Calu3 (cell line): ENCODE measurements at regions not wholly inside any gene's neighbourhood (a gene's known extent, or its start where the extent isn't known, plus 50 kb on each side); places are given as distances from the start of the nearest gene placed in this dataset.

Source experiments
- BruUV-seq: library from RNA; stranded (reverse); fragments of 400-500 nt; replicated peaks from 2 replicates; lab custom pipeline; 2021; lab: Mats Ljungman, UMichigan
- CTCF ChIA-PET: fragments of 300-600 bp; sonication (Branson Sonifier 250); formaldehyde crosslinking; loops from one replicate; lab custom pipeline; 2022; ENCODE audit warnings: antibody characterized with exemption; lab: Charles Lee
- DNase-seq: peaks from one replicate; pipeline ENCODE4 v3.0.0; 2022
- H3K27ac Mint-ChIP-seq: one replicate; pipeline ENCODE4 v1.8.0; 2022; ENCODE audit warnings: mixed read lengths; ENCODE audit not compliant: unreplicated experiment
- H3K27me3 Mint-ChIP-seq: one replicate; pipeline ENCODE4 v1.8.0; 2022; ENCODE audit warnings: mixed read lengths; ENCODE audit not compliant: unreplicated experiment
- H3K36me3 Mint-ChIP-seq: one replicate; pipeline ENCODE4 v1.8.0; 2022; ENCODE audit warnings: mild to moderate bottlenecking, moderate library complexity, mixed read lengths; ENCODE audit not compliant: insufficient read depth, unreplicated experiment
- H3K4me1 Mint-ChIP-seq: one replicate; pipeline ENCODE4 v1.8.0; 2022; ENCODE audit warnings: mild to moderate bottlenecking, low read depth, mixed read lengths; ENCODE audit not compliant: unreplicated experiment
- H3K4me3 Mint-ChIP-seq: one replicate; pipeline ENCODE4 v1.8.0; 2022; ENCODE audit warnings: mild to moderate bottlenecking, low read depth, moderate library complexity, mixed read lengths; ENCODE audit not compliant: unreplicated experiment
- H3K9me3 Mint-ChIP-seq: one replicate; pipeline ENCODE4 v1.8.0; 2022; ENCODE audit warnings: low read depth, mixed read lengths; ENCODE audit not compliant: unreplicated experiment
- CTCF ChIP-seq: fragments of 200-600 bp; IDR thresholded peaks from one replicate; pipeline ENCODE4 v1.8.0; 2022; ENCODE audit warnings: antibody characterized with exemption; ENCODE audit not compliant: unreplicated experiment
- intact Hi-C: fragments of 100-400 bp; cut with micrococcal nuclease; formaldehyde crosslinking; loops from one replicate; pipeline ENCODE4 v1.10.0; 2022; ENCODE audit not compliant: unreplicated experiment

- H3K36me3 Mint-ChIP-seq, result no peaks in the 10 kb centered on the region
- CTCF ChIA-PET, result no interaction called here
- no peaks in the 10 kb centered on the region for H3K4me1 Mint-ChIP-seq
- no peaks in the 10 kb centered on the region for H3K27me3 Mint-ChIP-seq
- no peak for DNase-seq
- no peak for TF ChIP-seq CTCF
- no TSS peak for BruUV-seq
- intact Hi-C loops, result no loop called here
- H3K4me3 Mint-ChIP-seq, result no peak overlapping the region
- H3K27ac Mint-ChIP-seq, result no peak overlapping the region
- no peaks in the 10 kb centered on the region for H3K9me3 Mint-ChIP-seq
These were observed 203.7 kb upstream of the RSPO3 start for GRCh38 chr6:126914801-126915200.

GRCh38 chr6:126919947-126920346 lies 198.5 kb upstream of the RSPO3 start:
- Mint-ChIP-seq H3K4me1 (no peaks in the 10 kb centered on the region), H3K36me3 (no peaks in the 10 kb centered on the region), H3K4me3 (no peak overlapping the region), H3K27ac (no peak overlapping the region), H3K9me3 (no peaks in the 10 kb centered on the region), H3K27me3 (no peaks in the 10 kb centered on the region)
- TF ChIP-seq CTCF, result no peak
- no TSS peak for BruUV-seq
- intact Hi-C loops, result no loop called here
- no peak for DNase-seq
- CTCF ChIA-PET, result no interaction called here

GRCh38 chr6:126923807-126924206 lies 194.7 kb upstream of the RSPO3 start:
- CTCF ChIA-PET, result no interaction called here
- no peak overlapping the region for H3K27ac Mint-ChIP-seq
- intact Hi-C loops, result no loop called here
- TF ChIP-seq CTCF, result no peak
- H3K4me3 Mint-ChIP-seq, result no peak overlapping the region
- no peaks in the 10 kb centered on the region for H3K27me3 Mint-ChIP-seq
- H3K4me1 Mint-ChIP-seq, result no peaks in the 10 kb centered on the region
- no peak for DNase-seq
- BruUV-seq, result no TSS peak
- H3K9me3 Mint-ChIP-seq, result no peaks in the 10 kb centered on the region
- no peaks in the 10 kb centered on the region for H3K36me3 Mint-ChIP-seq

- no peaks in the 10 kb centered on the region for H3K36me3 Mint-ChIP-seq
- no TSS peak for BruUV-seq
- no peak overlapping the region for H3K4me3 Mint-ChIP-seq
- TF ChIP-seq CTCF, result no peak
- H3K27me3 Mint-ChIP-seq, result no peaks in the 10 kb centered on the region
- no peaks in the 10 kb centered on the region for H3K9me3 Mint-ChIP-seq
- H3K4me1 Mint-ChIP-seq, result no peaks in the 10 kb centered on the region
- CTCF ChIA-PET, result no interaction called here
- intact Hi-C loops, result no loop called here
- DNase-seq, result no peak
- H3K27ac Mint-ChIP-seq, result no peak overlapping the region
These were observed 191.5 kb upstream of the RSPO3 start for GRCh38 chr6:126926926-126927325.

- Mint-ChIP-seq H3K4me3 (no peak overlapping the region), H3K36me3 (no peaks in the 10 kb centered on the region), H3K27me3 (no peaks in the 10 kb centered on the region), H3K4me1 (no peaks in the 10 kb centered on the region), H3K9me3 (no peaks in the 10 kb centered on the region), H3K27ac (no peak overlapping the region)
- intact Hi-C loops, result no loop called here
- DNase-seq, result no peak
- CTCF ChIA-PET, result interaction anchor here (0.6 kb wide), 1 partner anchor 339 kb away, joined by 4 read pairs; the partner anchor contains the start of gene RNF146
- no peak for TF ChIP-seq CTCF
- BruUV-seq, result no TSS peak
These were observed 190.6 kb upstream of the RSPO3 start for GRCh38 chr6:126927841-126928240.
